ENCODE measurements at regions not wholly inside any gene's neighbourhood (a gene's known extent, or its start where the extent isn't known, plus 50 kb on each side); places are given as distances from the start of the nearest gene placed in this dataset.

DNA sequence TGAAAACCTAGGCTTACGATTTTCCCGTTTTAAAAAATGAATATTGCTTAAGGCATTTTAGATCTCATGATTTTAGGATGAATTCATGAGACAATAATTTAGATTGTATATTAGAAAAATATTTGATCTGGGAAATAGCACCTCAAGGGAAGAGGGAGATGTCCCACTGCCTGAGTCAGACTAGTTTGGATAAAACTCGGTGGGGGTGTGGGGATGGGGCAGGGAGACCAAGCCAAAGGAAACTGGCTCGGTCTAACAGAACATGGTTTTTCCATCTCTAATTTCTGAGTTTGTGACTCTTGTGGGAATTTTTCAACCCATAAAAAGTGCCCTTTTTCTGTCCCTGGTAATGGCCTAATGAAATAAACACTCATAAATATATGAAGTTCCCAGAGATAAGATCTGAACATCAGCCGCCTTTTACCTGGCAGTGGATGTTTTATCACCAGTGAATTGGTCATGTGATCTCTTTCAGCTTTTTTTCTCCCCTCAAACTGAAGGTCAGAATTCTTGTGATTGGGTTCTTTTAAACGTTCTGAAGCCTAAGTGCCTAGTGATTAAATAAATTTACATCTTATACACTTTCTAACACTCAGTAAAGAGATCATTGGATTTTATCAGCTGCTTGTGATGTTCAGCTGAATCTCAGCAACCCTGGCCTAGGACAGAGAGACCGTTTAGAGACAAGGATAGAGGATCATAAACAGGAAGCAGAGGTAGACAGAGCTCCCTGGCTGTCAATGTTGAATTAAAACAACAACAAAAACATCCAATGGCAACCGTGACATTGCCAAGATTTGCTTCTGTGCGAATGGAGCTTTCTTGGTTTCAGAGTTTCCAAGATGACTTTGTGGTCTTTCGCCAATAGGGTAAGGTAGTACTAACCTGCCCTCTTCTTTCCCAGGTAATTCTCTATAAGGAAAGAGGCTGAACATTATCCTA lies 1038.2 kb downstream of the MCTP2 start:
- TF ChIP-seq, protein P1, sequence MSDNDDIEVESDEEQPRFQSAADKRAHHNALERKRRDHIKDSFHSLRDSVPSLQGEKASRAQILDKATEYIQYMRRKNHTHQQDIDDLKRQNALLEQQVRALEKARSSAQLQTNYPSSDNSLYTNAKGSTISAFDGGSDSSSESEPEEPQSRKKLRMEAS (IDR thresholded peaks at IDR 0.05) = no peak
- no peak for TF ChIP-seq CTCF (IDR thresholded peaks at IDR 0.05; ENCODE audit: control extremely low read depth in 1 of 3, insufficient read depth in 1 of 3, low read depth in 1 of 3, low read length in 3 of 3)

All from H1 (cell line).